ENCODE measurements at regions not wholly inside any gene's neighbourhood (a gene's known extent, or its start where the extent isn't known, plus 50 kb on each side); places are given as distances from the start of the nearest gene placed in this dataset.

GRCh38 chr21:38089763-38090046, 167.1 kb upstream of the KCNJ15 start:
- TF ChIP-seq CTCF (IDR thresholded peaks at IDR 0.05; ENCODE audit: low read depth, low read length) (no peak), POLR2A (IDR thresholded peaks at IDR 0.05; ENCODE audit: extremely low read depth, insufficient read length) (no peak), MYC (IDR thresholded peaks at IDR 0.05; ENCODE audit: low read depth, low read length) (no peak), MAX (IDR thresholded peaks at IDR 0.05; ENCODE audit: low read depth, low read length) (no peak)

Measured in NB4 (cell line).